HAP-1 (cell line): ENCODE measurements at regions not wholly inside any gene's neighbourhood (a gene's known extent, or its start where the extent isn't known, plus 50 kb on each side); places are given as distances from the start of the nearest gene placed in this dataset.

Source experiments
- DNase-seq, 2 experiments: peaks; one replicate each; pipeline ENCODE4 v3.0.0-alpha.2; 2016 to 2020; ENCODE audit warnings: low spot score in 2 of 2
- H3K27me3 ChIP-seq: fragments of 250-450 bp; sonication (Bioruptor Pico); 2 replicates; pipeline ENCODE4 v1.5.1; 2020; ENCODE audit warnings: low read depth, mild to moderate bottlenecking, moderate library complexity
- H3K36me3 ChIP-seq: fragments of 250-450 bp; sonication (Bioruptor Pico); replicated peaks from 2 replicates; pipeline ENCODE4 v1.5.1; 2020; ENCODE audit warnings: mild to moderate bottlenecking
- H3K4me1 ChIP-seq: fragments of 250-450 bp; sonication (Bioruptor Pico); 2 replicates; pipeline ENCODE4 v1.5.1; 2020; ENCODE audit warnings: mild to moderate bottlenecking
- H3K4me3 ChIP-seq: fragments of 250-450 bp; sonication (Bioruptor Pico); 2 replicates; pipeline ENCODE4 v1.5.1; 2020; ENCODE audit warnings: mild to moderate bottlenecking, moderate library complexity
- H3K9me3 ChIP-seq: fragments of 250-450 bp; sonication (Bioruptor Pico); 2 replicates; pipeline ENCODE4 v1.5.1; 2020; ENCODE audit warnings: mild to moderate bottlenecking, moderate library complexity
- in situ Hi-C: fragments of 300-500 bp; cut with MboI; formaldehyde crosslinking; loops from 3 replicates; pipeline ENCODE4 v1.14.3; 2020; ENCODE audit warnings: low sequenced_read_pairs, inconsistent platforms, mixed read lengths

- no peaks in the 10 kb centered on the region for H3K36me3 ChIP-seq
- peaks cover 60% of the 10 kb centered on the region for H3K27me3 ChIP-seq
- in situ Hi-C loops, result no loop called here
- no peaks in the 10 kb centered on the region for H3K4me1 ChIP-seq
- DNase-seq, result no peak
- no peak overlapping the region for H3K4me3 ChIP-seq
- H3K9me3 ChIP-seq, result no peaks in the 10 kb centered on the region
Observed at GRCh38 chr22:22148905-22149304, 95.7 kb upstream of the VPREB1 start.

GRCh38 chr22:22144858-22145257 lies 99.7 kb upstream of the VPREB1 start:
- Histone ChIP-seq H3K36me3 (no peaks in the 10 kb centered on the region), H3K9me3 (no peaks in the 10 kb centered on the region), H3K4me1 (no peaks in the 10 kb centered on the region), H3K4me3 (no peak overlapping the region), H3K27me3 (peaks cover 55% of the 10 kb centered on the region)
- in situ Hi-C loops, result no loop called here
- no peak for DNase-seq

- in situ Hi-C loops, result no loop called here
- Histone ChIP-seq H3K9me3 (no peaks in the 10 kb centered on the region), H3K36me3 (no peaks in the 10 kb centered on the region), H3K4me1 (no peaks in the 10 kb centered on the region), H3K4me3 (no peak overlapping the region), H3K27me3 (peaks cover 46% of the 10 kb centered on the region)
- no peak for DNase-seq
Observed at GRCh38 chr22:22143448-22143847, 101.1 kb upstream of the VPREB1 start.

- Histone ChIP-seq H3K36me3 (no peaks in the 10 kb centered on the region), H3K4me1 (no peaks in the 10 kb centered on the region), H3K9me3 (no peaks in the 10 kb centered on the region), H3K4me3 (no peak overlapping the region), H3K27me3 (peaks cover 45% of the 10 kb centered on the region)
- DNase-seq, result no peak
- in situ Hi-C loops, result no loop called here
Observed at GRCh38 chr22:22142661-22143060, 101.9 kb upstream of the VPREB1 start.

- Histone ChIP-seq H3K4me1 (no peaks in the 10 kb centered on the region), H3K36me3 (no peaks in the 10 kb centered on the region), H3K27me3 (peaks cover 44% of the 10 kb centered on the region), H3K4me3 (no peak overlapping the region), H3K9me3 (no peaks in the 10 kb centered on the region)
- in situ Hi-C loops, result no loop called here
- DNase-seq, result no peak
Observed at GRCh38 chr22:22141771-22142591, 102.6 kb upstream of the VPREB1 start.

- in situ Hi-C loops, result no loop called here
- H3K4me3 ChIP-seq, result no peak overlapping the region
- H3K27me3 ChIP-seq, result peaks cover 50% of the 10 kb centered on the region
- no peak for DNase-seq
- no peaks in the 10 kb centered on the region for H3K4me1 ChIP-seq
- no peaks in the 10 kb centered on the region for H3K9me3 ChIP-seq
- H3K36me3 ChIP-seq, result no peaks in the 10 kb centered on the region
Observed at GRCh38 chr22:22141031-22141430, 103.6 kb upstream of the VPREB1 start.

GRCh38 chr22:22139364-22139763 lies 105.2 kb upstream of the VPREB1 start:
- no peaks in the 10 kb centered on the region for H3K9me3 ChIP-seq
- in situ Hi-C loops, result no loop called here
- H3K36me3 ChIP-seq, result no peaks in the 10 kb centered on the region
- peaks cover 54% of the 10 kb centered on the region for H3K27me3 ChIP-seq
- no peak for DNase-seq
- no peak overlapping the region for H3K4me3 ChIP-seq
- no peaks in the 10 kb centered on the region for H3K4me1 ChIP-seq

GRCh38 chr22:22138915-22139314 lies 105.7 kb upstream of the VPREB1 start:
- H3K4me3 ChIP-seq, result no peak overlapping the region
- DNase-seq, result no peak
- no peaks in the 10 kb centered on the region for H3K36me3 ChIP-seq
- peaks cover 56% of the 10 kb centered on the region for H3K27me3 ChIP-seq
- no peaks in the 10 kb centered on the region for H3K9me3 ChIP-seq
- in situ Hi-C loops, result no loop called here
- no peaks in the 10 kb centered on the region for H3K4me1 ChIP-seq

- no peaks in the 10 kb centered on the region for H3K36me3 ChIP-seq
- no peaks in the 10 kb centered on the region for H3K4me1 ChIP-seq
- H3K4me3 ChIP-seq, result no peak overlapping the region
- peaks cover 50% of the 10 kb centered on the region for H3K27me3 ChIP-seq
- in situ Hi-C loops, result no loop called here
- no peak for DNase-seq
- H3K9me3 ChIP-seq, result no peaks in the 10 kb centered on the region
Observed at GRCh38 chr22:22137891-22138290, 106.7 kb upstream of the VPREB1 start.

- H3K4me3 ChIP-seq, result no peak overlapping the region
- H3K36me3 ChIP-seq, result no peaks in the 10 kb centered on the region
- no peak for DNase-seq
- H3K9me3 ChIP-seq, result no peaks in the 10 kb centered on the region
- H3K27me3 ChIP-seq, result peaks cover 42% of the 10 kb centered on the region
- in situ Hi-C loops, result no loop called here
- H3K4me1 ChIP-seq, result no peaks in the 10 kb centered on the region
Observed at GRCh38 chr22:22133910-22134309, 110.7 kb upstream of the VPREB1 start.

GRCh38 chr22:22130953-22131608 lies 113.5 kb upstream of the VPREB1 start:
- no peak for DNase-seq
- no peaks in the 10 kb centered on the region for H3K9me3 ChIP-seq
- in situ Hi-C loops, result no loop called here
- no peaks in the 10 kb centered on the region for H3K36me3 ChIP-seq
- peaks cover 31% of the 10 kb centered on the region for H3K27me3 ChIP-seq
- H3K4me3 ChIP-seq, result no peak overlapping the region
- no peaks in the 10 kb centered on the region for H3K4me1 ChIP-seq

GRCh38 chr22:22129387-22129786 lies 115.2 kb upstream of the VPREB1 start:
- H3K36me3 ChIP-seq, result no peaks in the 10 kb centered on the region
- in situ Hi-C loops, result no loop called here
- no peaks in the 10 kb centered on the region for H3K4me1 ChIP-seq
- H3K9me3 ChIP-seq, result no peaks in the 10 kb centered on the region
- H3K4me3 ChIP-seq, result no peak overlapping the region
- DNase-seq, result no peak
- peaks cover 21% of the 10 kb centered on the region for H3K27me3 ChIP-seq

- no peak for DNase-seq
- Histone ChIP-seq H3K9me3 (no peaks in the 10 kb centered on the region), H3K36me3 (no peaks in the 10 kb centered on the region), H3K4me3 (no peak overlapping the region), H3K27me3 (peaks cover 15% of the 10 kb centered on the region), H3K4me1 (no peaks in the 10 kb centered on the region)
- in situ Hi-C loops, result no loop called here
Observed at GRCh38 chr22:22128440-22128839, 116.1 kb upstream of the VPREB1 start.

- no peaks in the 10 kb centered on the region for H3K36me3 ChIP-seq
- no peaks in the 10 kb centered on the region for H3K4me1 ChIP-seq
- H3K4me3 ChIP-seq, result no peak overlapping the region
- in situ Hi-C loops, result no loop called here
- DNase-seq, result no peak
- no peaks in the 10 kb centered on the region for H3K9me3 ChIP-seq
- peaks cover 15% of the 10 kb centered on the region for H3K27me3 ChIP-seq
Observed at GRCh38 chr22:22127100-22127499, 117.5 kb upstream of the VPREB1 start.
